K562 (cell line): ENCODE measurements at regions not wholly inside any gene's neighbourhood (a gene's known extent, or its start where the extent isn't known, plus 50 kb on each side); places are given as distances from the start of the nearest gene placed in this dataset.

Experiments
- CXXC5 ChIP-seq: fragments of 250-450 bp; sonication (Bioruptor Pico); IDR thresholded peaks from 2 replicates; pipeline ENCODE4 v1.8.0; 2022; ENCODE audit warnings: inconsistent platforms, mild to moderate bottlenecking, moderate library complexity
- DPF2 ChIP-seq: fragments of 450-650 bp; IDR thresholded peaks from 2 replicates; pipeline ENCODE4 v1.6.1; 2016
- ETV6 ChIP-seq, 3 experiments: fragments of 150-350 bp in 1 of 3; sonication (generic) in 1 of 3; formaldehyde crosslinking in 1 of 3; IDR thresholded peaks; 2 replicates each; pipeline versions ENCODE4 v1.6.1 to v1.8.0; 2014 to 2022; ENCODE audit warnings: borderline replicate concordance in 2 of 3, low read depth in 2 of 3, antibody characterized with exemption in 1 of 3, low read length in 1 of 3, mild to moderate bottlenecking in 1 of 3, missing genetic modification reagents in 1 of 3
- FOSL1 ChIP-seq: fragments of 200-800 bp; sonication (Bioruptor generic); conservative IDR thresholded peaks from 2 replicates; pipeline ENCODE4 v1.6.1; 2016; ENCODE audit warnings: missing genetic modification characterization, missing compliant biosample characterization
- MEIS2 ChIP-seq: fragments of 450-650 bp; IDR thresholded peaks from 2 replicates; pipeline ENCODE4 v1.6.1; 2014; ENCODE audit warnings: mild to moderate bottlenecking; ENCODE audit not compliant: partially characterized antibody
- RFX5 ChIP-seq: IDR thresholded peaks from 2 replicates; pipeline ENCODE4 v1.6.1; 2011; ENCODE audit warnings: low read depth, mild to moderate bottlenecking, improper control_type of control experiment, low read length
- SMARCA4 ChIP-seq: fragments of 450-650 bp; IDR thresholded peaks from 2 replicates; pipeline ENCODE4 v1.6.1; 2016
- SMARCE1 ChIP-seq: fragments of 450-650 bp; IDR thresholded peaks from 2 replicates; pipeline ENCODE4 v1.7.1; 2016; ENCODE audit warnings: mild to moderate bottlenecking
- ZNF699 ChIP-seq: fragments of 250-450 bp; sonication (Bioruptor Pico); IDR thresholded peaks from 2 replicates; pipeline ENCODE4 v1.8.0; 2021; ENCODE audit warnings: mild to moderate bottlenecking, moderate library complexity; ENCODE audit not compliant: insufficient replicate concordance
- TF ChIP-seq, protein P1 (sequence below): sonication (generic); IDR thresholded peaks from 2 replicates; pipeline ENCODE4 v1.6.1; 2016
- TF ChIP-seq, protein P2 (sequence below), 2 experiments: fragments of 450-650 bp in 1 of 2; sonication (generic) in 1 of 2; formaldehyde crosslinking in 1 of 2; IDR thresholded peaks in 1 of 2; conservative IDR thresholded peaks in 1 of 2; 2 replicates each; pipeline versions ENCODE4 v1.6.1 to v1.8.1; 2016 to 2023; ENCODE audit warnings: mild to moderate bottlenecking in 2 of 2, moderate library complexity in 2 of 2, inconsistent platforms in 1 of 2, missing genetic modification reagents in 1 of 2

DNA sequence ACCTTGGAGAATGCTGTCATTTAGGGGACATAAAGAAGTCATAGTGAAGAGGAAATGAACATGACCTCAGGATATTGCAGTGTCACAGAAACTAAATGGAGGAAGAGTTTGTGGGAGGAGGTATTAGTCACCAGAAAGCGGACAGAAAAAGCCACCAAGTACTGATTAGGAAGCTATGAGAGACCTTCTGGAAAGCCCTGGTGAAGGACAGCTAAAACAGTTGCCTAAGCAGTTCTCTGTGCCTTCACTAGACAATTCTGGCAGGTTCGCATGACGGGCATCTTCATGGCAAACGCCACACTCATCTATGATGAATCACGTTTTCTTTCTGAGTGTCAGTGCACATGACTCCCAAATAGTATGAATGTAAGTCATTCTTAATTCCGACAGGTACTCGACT, 325.8 kb downstream of the C11orf87 start (continued):
- TF ChIP-seq, protein P1, sequence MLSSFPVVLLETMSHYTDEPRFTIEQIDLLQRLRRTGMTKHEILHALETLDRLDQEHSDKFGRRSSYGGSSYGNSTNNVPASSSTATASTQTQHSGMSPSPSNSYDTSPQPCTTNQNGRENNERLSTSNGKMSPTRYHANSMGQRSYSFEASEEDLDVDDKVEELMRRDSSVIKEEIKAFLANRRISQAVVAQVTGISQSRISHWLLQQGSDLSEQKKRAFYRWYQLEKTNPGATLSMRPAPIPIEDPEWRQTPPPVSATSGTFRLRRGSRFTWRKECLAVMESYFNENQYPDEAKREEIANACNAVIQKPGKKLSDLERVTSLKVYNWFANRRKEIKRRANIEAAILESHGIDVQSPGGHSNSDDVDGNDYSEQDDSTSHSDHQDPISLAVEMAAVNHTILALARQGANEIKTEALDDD: peak; percentile 47; the same call in 1 of the 2 replicates
- 0 out of 4 replicates have a peak, but pooled peaks of 1 of the 2 experiments have one; percentile 30 for TF ChIP-seq ETV6 (IDR thresholded peaks at IDR 0.05; ENCODE audit: borderline replicate concordance in 1 of 2, low read depth in 2 of 2, low read length in 1 of 2)
- no peak for TF ChIP-seq ETV6 (CRISPR knock-in tag; IDR thresholded peaks at IDR 0.05; ENCODE audit: borderline replicate concordance)
- TF ChIP-seq SMARCA4: peak; percentile 55
- no peak for TF ChIP-seq CXXC5 (CRISPR knock-in tag)
- TF ChIP-seq, protein P2, sequence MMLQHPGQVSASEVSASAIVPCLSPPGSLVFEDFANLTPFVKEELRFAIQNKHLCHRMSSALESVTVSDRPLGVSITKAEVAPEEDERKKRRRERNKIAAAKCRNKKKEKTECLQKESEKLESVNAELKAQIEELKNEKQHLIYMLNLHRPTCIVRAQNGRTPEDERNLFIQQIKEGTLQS (IDR thresholded peaks at IDR 0.05): peak; percentile 42; the same call in 1 of the 2 replicates
- TF ChIP-seq, protein P2 (CRISPR knock-in tag; conservative IDR thresholded peaks at IDR 0.05): no peak
- no peak for TF ChIP-seq RFX5
- no peak for TF ChIP-seq ZNF699 (CRISPR knock-in tag)
- TF ChIP-seq MEIS2: peak; percentile 8
- TF ChIP-seq DPF2: peak; percentile 54; the same call in 1 of the 2 replicates
- TF ChIP-seq FOSL1 (tag): peak; percentile 92
- 0 out of 2 replicates have a peak, but pooled peaks have one; percentile 50 for TF ChIP-seq SMARCE1
